Chondrocyte (in vitro differentiated cells): ENCODE measurements at regions not wholly inside any gene's neighbourhood (a gene's known extent, or its start where the extent isn't known, plus 50 kb on each side); places are given as distances from the start of the nearest gene placed in this dataset.

Experiments used
- DNase-seq: peaks from one replicate; pipeline ENCODE4 v3.0.0; 2021; ENCODE audit warnings: mixed read lengths, low spot score
- H3K27ac Mint-ChIP-seq: one replicate; pipeline ENCODE4 v1.8.0; 2021; ENCODE audit warnings: mild to moderate bottlenecking, moderate library complexity, mixed read lengths; ENCODE audit not compliant: unreplicated experiment
- H3K27me3 Mint-ChIP-seq: 2 replicates; pipeline ENCODE4 v1.8.0; 2021; ENCODE audit warnings: low read depth, mixed read lengths
- H3K36me3 Mint-ChIP-seq: 2 replicates; pipeline ENCODE4 v1.8.0; 2021; ENCODE audit warnings: low read depth, mixed read lengths
- H3K4me1 Mint-ChIP-seq: 2 replicates; pipeline ENCODE4 v1.8.0; 2021; ENCODE audit warnings: low read depth, mild to moderate bottlenecking, mixed read lengths
- H3K4me3 Mint-ChIP-seq: one replicate; pipeline ENCODE4 v1.8.0; 2021; ENCODE audit warnings: mild to moderate bottlenecking, moderate library complexity, mixed read lengths; ENCODE audit not compliant: unreplicated experiment
- H3K9me3 Mint-ChIP-seq: 2 replicates; pipeline ENCODE4 v1.8.0; 2021; ENCODE audit warnings: low read depth, mixed read lengths
- CTCF ChIP-seq: fragments of 200-600 bp; sonication (generic); IDR thresholded peaks from 2 replicates; pipeline ENCODE4 v1.5.0; 2021; ENCODE audit warnings: antibody characterized with exemption, mild to moderate bottlenecking, moderate library complexity

DNA sequence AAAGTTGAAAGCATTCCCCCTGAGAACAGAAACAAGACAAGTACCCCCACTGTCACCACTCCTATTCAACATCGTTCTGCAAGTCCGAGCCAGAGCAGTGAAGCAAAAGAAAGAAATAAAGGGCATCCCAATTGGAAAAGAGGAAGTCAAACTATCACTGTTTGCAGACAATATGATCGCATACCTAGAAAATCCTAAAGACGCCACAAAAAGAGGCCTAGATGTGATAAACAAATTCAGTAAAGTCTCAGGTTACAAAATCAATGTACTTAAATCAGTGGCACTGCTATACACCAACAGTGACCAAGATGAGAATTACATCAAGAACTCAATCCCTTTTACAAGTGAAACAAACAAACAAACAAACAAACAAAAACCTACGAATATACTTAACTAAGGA, 87.7 kb upstream of the COCH start:
- H3K27me3 Mint-ChIP-seq: peaks cover 15% of the 10 kb centered on the region
- no peaks in the 10 kb centered on the region for H3K4me1 Mint-ChIP-seq
- H3K4me3 Mint-ChIP-seq: no peak overlapping the region
- H3K27ac Mint-ChIP-seq: no peak overlapping the region
- TF ChIP-seq CTCF: no peak
- peaks cover 29% of the 10 kb centered on the region for H3K9me3 Mint-ChIP-seq
- peaks cover 8% of the 10 kb centered on the region for H3K36me3 Mint-ChIP-seq
- no peak for DNase-seq

DNA sequence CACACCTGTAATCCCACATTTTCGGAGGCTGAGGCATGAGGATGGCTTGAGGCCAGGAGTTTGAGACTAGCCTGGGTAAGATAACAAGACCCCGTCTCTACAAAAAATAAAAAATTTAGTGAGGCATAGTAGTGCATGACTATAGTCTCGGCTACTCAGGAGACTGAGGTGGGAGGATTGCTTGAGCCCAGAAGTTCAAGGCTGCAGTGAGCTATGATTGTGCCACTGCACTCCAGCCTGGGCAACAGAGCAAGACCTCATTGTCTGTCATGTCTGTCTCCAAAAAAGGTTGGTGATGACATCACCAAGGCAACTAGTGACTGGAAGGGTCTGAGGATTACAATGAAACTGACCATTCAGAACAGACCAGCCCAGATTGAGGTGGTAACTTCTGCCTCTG, 83.5 kb upstream of the COCH start:
- DNase-seq: no peak
- TF ChIP-seq CTCF: no peak
- Mint-ChIP-seq H3K4me1 (no peaks in the 10 kb centered on the region), H3K9me3 (peaks cover 52% of the 10 kb centered on the region), H3K27ac (no peak overlapping the region), H3K4me3 (no peak overlapping the region), H3K36me3 (peaks cover 14% of the 10 kb centered on the region), H3K27me3 (peaks cover 6% of the 10 kb centered on the region)

DNA sequence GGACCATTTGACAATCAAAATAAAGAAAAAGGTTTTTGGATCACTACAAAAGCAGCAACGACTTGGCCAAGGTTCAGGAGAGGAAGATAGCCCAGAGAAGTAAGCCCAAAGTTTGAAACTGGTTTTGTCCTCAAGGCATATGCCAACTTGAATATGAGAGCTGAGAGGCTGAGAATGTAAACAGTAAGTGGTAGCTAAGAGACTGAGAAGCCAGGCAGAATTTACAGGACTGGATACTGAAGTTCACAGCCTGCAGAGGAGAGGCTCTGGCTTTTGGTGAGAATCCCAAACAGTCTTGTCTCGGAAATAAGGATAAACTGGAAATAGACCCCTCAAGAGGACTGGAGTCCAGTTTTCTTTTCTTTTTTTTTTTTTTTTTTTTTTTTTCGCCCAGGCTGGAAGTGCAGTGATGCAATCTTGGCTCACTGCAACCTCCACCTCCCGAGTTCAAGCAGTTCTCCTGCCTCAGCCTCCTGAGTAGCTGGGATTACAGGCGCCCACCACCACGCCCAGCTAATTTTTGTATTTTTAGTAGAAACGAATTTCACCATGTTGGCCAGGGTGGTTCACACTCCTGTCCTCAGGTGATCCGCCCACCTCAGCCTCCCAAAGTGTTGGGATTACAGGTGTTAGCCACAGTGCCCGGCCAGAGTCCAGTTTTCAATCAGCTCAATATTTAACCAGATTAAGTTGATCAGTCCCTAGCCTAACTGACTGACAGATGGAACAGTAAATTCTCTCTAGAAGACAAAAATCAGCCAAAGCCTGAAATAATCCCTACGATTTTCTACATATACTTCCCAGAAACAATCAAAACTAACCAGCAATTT, 82.6 kb upstream of the COCH start:
- peaks cover 47% of the 10 kb centered on the region for H3K9me3 Mint-ChIP-seq
- no peak for DNase-seq
- H3K27me3 Mint-ChIP-seq: peaks cover 6% of the 10 kb centered on the region
- no peak overlapping the region for H3K4me3 Mint-ChIP-seq
- peaks cover 14% of the 10 kb centered on the region for H3K36me3 Mint-ChIP-seq
- no peaks in the 10 kb centered on the region for H3K4me1 Mint-ChIP-seq
- TF ChIP-seq CTCF: no peak
- no peak overlapping the region for H3K27ac Mint-ChIP-seq

DNA sequence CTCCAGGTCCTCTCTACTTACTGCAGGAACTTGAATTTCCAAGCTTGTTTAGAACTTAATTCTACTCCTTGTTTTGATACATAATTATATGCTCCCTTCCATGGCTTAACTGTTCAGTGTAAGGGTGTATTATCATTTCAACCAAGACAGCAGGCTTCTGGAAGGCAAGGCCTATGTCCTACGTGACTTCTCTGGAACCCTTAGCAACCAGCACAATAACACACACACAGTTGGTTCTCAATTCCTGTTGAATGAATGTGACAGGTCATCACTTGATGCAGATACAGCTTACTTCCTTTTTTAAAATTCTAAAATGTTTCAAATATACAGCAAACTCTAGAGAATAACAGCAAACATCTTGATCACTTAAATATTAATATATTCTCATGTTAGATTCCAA, 77.7 kb upstream of the COCH start:
- no peak for DNase-seq
- Mint-ChIP-seq H3K4me3 (no peak overlapping the region), H3K36me3 (peaks cover 5% of the 10 kb centered on the region), H3K27me3 (peaks cover 11% of the 10 kb centered on the region), H3K4me1 (peaks cover 7% of the 10 kb centered on the region), H3K9me3 (peaks cover 23% of the 10 kb centered on the region), H3K27ac (no peak overlapping the region)
- no peak for TF ChIP-seq CTCF

DNA sequence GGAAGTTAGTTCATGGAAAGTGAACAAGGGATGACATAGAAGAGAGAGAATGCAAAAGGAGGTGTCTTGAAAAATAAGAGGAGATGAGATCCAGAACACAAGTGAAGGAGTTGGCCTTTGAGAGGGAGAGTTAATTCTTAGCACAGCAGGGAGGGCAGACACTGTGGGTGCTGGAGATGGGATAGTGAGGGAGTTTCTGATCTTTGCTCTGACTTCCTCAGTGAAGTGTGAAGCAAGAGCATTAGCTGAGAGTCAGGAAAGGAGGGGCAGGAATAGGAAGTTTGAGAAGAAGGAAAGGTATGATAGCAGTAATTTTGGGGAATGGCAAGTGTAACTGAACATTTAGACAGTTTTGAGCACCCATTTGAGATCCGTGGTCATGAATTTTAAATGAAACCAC, 75.8 kb upstream of the COCH start:
- no peak overlapping the region for H3K27ac Mint-ChIP-seq
- no peak for DNase-seq
- TF ChIP-seq CTCF: no peak
- H3K4me1 Mint-ChIP-seq: peaks cover 22% of the 10 kb centered on the region
- no peak overlapping the region for H3K4me3 Mint-ChIP-seq
- peaks cover 11% of the 10 kb centered on the region for H3K27me3 Mint-ChIP-seq
- H3K9me3 Mint-ChIP-seq: peaks cover 11% of the 10 kb centered on the region
- H3K36me3 Mint-ChIP-seq: peaks cover 2% of the 10 kb centered on the region
